ENCODE measurements at regions not wholly inside any gene's neighbourhood (a gene's known extent, or its start where the extent isn't known, plus 50 kb on each side); places are given as distances from the start of the nearest gene placed in this dataset.
"Not testable (repeated sequence)": the region's sequence is repeated elsewhere in the genome, so short reads cannot be mapped to it uniquely, and the experiment has no call there.

DNA sequence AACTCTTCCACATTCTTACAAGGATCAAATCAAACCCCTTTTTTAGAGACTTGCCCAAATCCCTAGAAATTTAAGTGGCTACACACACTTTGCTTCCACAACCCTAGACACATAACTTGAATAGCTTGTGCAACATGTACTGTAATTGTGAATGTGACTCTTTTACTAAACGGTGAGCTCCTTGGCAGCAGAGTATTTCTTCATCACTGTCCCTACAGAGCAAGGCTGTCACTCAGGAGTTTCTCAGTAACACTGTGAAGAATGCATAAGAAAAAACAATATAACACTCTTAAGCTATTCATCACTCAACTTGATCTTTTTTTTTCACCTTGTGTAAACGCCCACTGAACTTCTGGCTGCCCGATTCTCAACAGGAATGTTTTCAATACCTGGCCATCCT lies 53.8 kb upstream of the ADAMTS18 start:
- DNase-seq (ENCODE audit: low read depth in 4 of 4, low spot score in 1 of 4): no peak

DNA sequence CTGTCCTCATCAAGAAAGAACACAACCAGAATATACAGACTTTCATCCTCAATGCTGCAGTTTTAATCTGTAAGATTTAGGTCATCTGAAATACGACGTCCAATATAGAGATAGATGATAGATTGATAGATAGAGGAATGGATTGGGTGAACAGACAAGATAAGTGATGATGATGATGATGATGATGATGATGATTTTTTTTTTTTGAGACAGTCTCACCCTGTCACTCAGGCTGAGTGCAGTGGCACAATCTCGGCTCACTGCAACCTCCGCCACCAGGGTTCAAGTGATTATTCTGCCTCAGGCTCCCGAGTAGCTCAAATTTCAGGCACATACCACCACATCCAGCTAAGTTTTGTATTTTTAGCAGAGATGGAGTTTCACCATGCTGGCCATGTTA lies 56.3 kb upstream of the ADAMTS18 start:
- no peak for DNase-seq (ENCODE audit: low read depth in 4 of 4, low spot score in 1 of 4)

DNA sequence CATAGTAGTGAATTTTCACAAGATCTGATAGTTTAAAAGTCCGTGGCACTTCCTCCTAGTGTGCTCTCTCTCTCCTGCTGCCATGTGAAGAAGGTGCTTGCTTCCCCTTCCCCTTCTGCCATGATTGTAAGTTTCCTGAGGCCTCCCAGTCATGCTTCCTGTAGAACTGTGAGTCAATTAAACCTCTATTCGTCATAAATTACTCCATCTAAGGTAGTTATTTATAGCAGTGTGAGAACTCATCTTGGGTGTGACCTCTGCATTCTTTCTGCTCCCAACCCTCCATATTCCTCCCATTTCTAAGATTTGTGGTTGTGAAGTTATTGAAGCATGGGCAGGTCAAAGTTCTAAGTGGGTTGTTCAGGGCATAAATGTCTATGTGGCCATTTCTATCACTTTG lies 62.1 kb upstream of the ADAMTS18 start:
- DNase-seq (ENCODE audit: low read depth in 4 of 4, low spot score in 1 of 4): no peak

DNA sequence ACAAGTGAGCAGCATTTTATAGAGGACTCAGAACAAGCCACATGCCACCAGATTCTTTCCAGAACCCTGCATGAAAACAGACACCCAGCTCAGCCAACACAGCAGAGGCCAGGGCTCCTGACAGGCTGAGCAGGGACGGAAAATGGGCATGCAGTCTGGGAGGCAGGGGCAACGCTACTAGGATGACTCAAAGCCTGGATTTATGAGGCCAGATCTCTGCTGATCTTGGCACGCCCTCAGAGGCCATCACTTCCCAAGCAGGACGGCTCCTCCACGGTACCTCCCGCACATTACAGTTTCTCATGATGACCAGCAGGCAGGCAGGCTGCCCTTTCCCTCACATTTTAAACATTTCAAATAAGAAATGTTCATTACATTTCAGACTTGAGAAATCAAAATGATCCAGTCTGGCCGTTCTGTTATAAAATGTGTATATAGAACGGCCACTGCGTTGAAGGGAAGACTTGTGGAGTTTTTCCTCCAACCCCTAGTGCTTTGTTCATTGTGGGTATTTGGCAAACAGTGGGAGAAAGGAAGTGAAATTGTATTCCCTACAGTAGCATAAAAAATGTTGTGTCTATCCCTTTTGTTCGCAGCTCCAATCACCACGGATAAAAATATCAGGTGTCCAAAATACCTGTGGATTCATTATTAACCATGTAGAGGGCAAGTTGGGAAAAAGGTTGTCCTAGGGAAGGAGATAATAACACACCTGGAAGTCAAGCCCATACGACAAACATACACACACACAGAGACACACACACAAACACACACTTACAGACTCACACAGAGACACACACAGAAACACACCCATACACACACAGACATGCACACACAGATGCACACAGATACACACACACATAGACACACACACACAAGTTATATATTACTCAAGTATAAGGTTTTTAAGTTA lies 64.8 kb upstream of the ADAMTS18 start:
- no peak for DNase-seq (ENCODE audit: low read depth in 4 of 4, low spot score in 1 of 4)

DNA sequence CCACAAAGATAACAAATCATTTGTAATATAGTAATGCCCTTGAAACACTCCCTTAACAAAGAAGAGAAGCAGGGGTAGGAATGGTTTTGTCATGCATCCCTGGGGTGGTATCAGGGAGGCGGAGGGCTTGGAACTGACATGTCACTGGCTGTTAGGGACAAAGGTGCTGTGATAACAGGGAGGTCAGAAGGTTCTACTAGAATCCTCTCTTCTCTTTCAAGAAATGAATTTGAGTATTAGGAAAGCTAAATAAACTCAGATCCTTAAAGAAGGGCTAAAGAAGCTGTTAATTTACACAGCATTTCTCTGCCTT lies 65.4 kb upstream of the ADAMTS18 start:
- DNase-seq (ENCODE audit: low read depth in 4 of 4, low spot score in 1 of 4): no peak

DNA sequence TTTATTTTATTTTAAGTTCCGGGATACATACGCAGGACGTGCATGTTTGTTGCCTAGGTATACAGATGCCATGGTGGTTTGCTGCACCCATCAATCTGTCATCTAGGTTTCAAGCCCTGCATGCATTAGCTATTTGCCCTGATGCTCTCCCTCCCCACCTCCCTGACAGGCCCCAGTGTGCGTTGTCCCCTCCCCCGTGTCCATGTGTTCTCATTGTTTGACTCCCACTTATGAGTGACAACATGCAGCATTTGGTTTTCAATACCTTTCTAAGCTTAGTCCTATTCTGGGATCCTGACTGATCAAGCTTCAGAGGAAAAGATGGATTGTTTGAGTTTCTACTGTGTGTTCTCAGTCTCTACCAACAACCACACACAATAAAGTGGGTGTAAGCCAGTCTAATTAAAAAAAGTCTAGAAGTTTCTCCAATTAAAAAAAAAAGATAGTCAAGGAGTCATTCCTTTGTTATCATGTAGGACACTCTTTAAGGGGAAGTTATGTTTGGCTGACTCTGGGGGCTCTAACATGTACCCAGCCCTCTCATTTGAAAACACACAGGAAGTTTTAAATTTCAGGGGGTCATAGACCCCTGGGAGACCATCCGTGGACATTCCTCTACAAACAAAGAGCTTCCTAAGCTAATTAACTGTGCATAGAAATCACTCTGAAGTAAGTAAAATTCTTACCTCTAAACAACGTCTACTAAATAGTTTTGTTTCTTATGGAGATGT lies 66.3 kb upstream of the ADAMTS18 start:
- DNase-seq (ENCODE audit: low read depth in 4 of 4, low spot score in 1 of 4): no peak

DNA sequence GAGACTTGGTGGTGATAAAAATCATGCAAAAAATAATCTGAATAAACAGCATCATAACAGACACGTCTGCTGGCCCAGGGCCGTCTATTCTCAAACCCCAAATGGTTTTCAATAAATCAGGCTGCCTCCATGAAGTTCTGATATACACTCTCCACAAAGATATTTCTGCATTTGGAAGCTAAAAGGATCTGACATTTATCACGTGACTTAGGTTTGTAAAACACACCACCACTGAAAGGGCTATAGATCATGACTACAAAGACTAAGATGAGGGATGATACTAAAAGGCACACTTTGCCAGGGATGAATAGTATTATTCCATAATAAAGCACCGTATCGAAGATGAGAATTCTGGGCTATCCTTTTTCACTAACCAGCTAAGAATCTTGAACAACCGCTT lies 67.6 kb upstream of the ADAMTS18 start:
- DNase-seq (ENCODE audit: low read depth in 4 of 4, low spot score in 1 of 4): no peak

DNA sequence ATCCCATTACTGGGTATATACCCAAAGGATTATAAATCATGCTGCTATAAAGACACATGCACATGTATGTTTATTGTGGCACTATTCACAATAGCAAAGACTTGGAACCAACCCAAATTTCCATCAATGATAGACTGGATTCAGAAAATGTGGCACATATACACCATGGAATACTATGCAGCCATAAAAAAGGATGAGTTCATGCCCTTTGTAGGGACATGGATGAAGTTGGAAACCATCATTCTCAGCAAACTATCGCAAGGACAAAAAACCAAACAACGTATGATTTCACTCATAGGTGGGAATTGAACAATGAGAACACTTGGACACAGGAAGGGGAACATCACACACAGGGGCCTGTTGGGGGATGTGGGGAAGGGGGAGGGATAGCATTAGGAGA lies 71.7 kb upstream of the ADAMTS18 start:
- DNase-seq (ENCODE audit: low read depth in 4 of 4, low spot score in 1 of 4): not testable (repeated sequence)

DNA sequence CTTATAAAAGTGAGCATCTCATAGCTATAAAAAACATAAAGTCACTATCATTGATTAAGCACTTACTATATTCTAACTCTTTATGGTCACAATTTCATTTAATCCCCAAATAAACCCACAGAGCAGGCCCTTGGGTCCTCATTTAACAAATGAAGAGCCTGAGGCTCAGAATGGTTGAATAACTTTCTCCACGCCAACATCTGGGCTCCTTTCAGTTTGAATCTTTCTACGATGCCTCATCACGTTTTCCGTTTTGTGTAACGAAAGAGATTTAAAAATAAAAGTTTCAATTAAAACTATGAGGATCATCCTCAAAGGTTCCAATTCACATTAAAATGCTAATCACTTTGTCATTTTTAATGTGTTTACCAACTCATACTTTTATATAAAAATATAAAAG lies 74.2 kb upstream of the ADAMTS18 start:
- no peak for DNase-seq (ENCODE audit: low read depth in 4 of 4, low spot score in 1 of 4)

DNA sequence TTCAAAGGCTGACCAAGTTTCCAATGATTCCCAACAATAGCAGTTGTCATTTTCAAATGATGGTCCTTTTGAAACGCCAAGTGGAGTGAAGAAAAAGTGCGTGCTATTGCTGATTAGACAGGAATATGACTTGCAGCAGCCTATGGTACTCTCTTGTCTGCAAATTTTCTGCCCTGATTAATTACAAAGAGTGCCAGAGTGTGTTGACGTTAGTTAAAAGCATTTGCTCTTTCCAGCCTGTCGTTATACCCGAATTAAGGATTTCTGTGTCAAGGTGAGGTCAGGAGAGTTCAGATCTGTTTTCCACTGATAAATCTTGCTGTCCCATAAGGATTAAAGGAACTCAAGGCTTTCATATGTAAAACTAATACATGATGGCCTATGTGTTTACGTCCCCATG lies 75.0 kb upstream of the ADAMTS18 start:
- no peak for DNase-seq (ENCODE audit: low read depth in 4 of 4, low spot score in 1 of 4)

DNA sequence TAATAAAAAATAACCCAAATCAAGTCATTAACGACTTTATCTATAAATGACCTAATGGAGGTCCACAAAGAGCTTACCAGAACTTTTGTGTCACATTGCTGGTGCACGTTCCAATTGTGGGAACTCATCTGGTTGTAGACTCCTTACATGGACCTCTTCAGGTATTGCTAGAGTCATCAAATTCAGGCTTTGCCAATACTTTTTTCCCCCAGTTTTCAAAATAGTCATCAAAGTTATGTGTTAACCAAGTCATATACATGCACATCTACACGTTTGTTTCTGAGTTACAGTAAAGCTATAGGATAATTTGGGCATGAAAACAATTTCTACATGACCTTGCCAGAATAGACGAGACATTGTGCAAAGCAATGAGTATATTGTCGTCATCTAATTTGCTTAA lies 76.2 kb upstream of the ADAMTS18 start:
- no peak for DNase-seq (ENCODE audit: low read depth in 4 of 4, low spot score in 1 of 4)

DNA sequence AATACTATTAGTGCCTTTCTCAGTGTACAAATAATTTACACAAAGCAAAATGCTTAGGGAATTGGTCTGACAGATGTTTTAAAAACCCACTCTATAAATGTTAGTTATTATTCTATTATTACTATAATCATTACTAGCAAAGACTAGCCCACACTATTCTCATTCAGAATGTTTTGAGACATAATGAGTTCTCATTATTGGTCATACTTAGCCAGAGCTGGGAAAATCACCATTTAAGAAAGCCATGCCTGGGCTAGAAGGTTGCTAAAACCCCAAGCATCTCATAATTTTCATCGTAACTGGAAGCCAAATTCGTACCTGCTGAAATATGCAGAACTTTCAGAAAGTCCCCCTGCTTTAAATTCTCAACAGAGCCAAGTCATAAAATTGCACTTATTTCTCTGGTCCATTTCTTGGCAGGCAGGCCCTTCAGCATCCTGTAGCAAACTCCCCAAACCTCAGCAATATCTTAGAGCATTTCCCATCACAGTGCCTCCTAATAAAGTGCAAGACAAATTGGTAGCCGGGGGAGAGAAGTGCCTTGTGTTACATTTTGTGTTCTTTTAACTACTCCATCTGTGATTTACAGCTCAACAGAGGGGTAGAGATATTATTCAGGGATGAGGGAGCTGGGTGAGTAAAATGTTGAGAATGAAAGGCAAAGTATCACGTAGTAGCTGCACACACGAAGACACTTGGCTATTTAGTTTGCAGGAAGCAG lies 79.8 kb upstream of the ADAMTS18 start:
- no peak for DNase-seq (ENCODE audit: low read depth in 4 of 4, low spot score in 1 of 4)

DNA sequence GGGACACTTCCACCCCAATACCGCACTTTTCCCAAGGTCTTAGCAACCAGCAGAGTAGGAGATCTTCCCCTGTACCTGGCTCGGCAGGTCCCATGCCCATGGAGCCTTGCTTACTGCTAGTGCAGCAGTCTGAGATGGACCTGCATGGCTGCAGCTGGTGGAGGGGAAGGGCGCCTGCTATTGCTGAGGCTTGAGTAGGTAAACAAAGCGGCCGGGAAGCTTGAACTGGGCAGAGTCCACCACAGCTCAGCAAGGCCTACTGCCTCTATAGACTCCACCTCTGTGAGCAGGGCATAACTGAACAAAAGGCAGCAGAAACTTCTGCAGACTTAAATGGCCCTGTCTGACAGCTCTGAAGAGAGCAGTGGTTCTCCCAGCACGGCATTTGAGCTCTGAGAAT lies 90.4 kb upstream of the ADAMTS18 start:
- DNase-seq (ENCODE audit: low read depth in 4 of 4, low spot score in 1 of 4): not testable (repeated sequence)

DNA sequence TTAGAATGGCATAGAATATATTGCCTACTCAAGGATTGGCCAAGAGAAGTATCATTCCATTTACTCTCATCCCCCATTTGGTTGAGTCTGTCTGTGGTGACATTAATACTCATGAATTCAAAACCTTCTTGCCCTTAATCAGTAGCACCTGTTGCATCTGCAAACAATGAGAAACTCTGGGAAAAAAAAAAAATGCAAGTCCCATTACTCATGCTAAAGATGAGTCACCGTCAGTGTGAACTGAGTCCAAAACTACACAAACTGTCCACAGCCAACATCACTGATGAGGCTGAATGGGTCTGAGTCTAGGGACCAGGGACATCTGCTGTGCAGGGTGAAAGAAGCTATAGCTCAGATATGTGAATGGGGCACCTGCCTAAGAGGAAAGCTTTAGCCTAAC lies 96.9 kb upstream of the ADAMTS18 start:
- DNase-seq (ENCODE audit: low read depth in 4 of 4, low spot score in 1 of 4): no peak

DNA sequence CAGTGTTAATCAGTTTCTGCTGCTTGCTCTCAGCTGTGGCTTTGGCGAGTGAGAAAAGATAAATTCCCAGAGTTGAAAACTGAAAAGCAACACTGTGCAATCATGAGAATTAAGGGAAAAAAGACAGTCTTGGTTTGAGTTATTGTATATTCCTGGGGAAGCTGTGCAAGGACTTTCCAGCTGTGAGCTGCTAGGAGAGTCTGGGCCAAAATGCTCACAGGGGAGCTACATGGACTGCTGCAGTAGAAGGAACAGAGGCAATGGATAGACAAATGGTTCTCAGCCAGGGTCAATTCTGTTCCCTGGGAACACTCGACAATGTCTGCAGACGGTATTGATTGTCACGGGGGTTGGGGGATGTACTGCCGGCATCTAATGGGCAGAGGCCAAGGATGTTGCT lies 102.0 kb upstream of the ADAMTS18 start:
- DNase-seq (ENCODE audit: low read depth in 4 of 4, low spot score in 1 of 4): no peak

DNA sequence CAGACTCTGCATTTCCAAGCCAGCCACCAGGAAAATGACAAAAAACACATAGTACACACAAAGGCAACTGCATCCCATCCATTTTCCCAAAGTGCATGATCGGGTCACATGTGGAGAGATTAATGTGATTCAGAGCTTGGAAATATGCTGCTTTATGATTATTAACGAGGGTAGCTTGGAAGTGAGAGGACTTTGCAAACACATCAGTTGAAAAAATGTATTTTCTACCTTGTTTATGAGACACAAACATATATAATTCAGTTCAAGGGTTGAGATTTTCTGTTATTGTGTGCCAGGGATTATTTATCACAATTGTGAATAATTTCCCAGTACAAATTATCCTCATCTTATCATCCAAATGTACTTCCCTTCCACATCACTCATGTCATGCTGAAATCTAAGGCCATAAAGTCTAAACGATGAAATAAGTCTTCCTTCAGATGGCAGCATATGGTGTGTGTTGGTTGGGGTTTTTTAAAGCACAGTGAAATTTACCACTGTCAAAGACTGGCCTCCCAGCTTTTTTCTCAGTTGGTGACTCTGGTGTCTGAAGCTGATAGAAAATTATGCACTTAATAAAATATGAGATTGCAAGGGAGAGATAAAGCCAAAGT lies 104.7 kb upstream of the ADAMTS18 start:
- DNase-seq (ENCODE audit: low read depth in 4 of 4, low spot score in 1 of 4): no peak

DNA sequence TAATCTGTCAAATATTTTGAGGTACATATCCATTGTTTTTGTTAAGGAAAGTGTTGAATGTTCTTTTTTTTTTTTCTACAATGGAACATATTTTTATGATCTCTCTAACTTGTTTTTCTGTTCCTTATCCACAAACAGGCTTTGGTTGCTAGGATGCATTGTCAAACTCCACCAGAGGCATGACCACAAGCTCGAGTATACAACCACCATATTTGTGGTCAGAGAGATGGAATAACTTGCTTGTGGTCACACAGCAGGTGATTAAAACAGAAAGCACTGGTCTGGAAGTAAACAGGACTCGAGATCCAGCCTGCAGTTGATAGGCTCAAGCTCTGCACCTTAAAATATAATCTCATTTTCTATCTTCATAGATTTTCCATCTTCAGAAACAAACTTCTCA lies 105.8 kb upstream of the ADAMTS18 start:
- no peak for DNase-seq (ENCODE audit: low read depth in 4 of 4, low spot score in 1 of 4)

DNA sequence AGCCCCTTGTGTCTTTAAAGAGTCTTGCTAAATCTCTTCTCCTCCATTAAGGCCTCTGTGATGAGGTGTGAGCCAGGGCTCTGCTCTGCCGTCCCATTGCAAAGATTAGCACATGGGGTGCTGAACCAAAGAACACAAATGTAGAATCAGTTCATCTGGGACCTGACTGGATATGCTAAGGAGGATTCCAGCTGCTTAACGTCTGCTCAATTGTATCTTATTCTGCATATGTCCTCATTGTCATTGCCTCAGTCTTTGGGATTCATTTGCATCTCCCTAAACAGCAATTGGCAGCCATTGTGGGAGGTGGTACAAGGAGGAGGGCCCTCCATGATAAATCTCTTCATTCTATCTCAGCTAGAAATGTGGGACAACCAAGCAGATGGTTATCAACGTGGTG lies 106.3 kb upstream of the ADAMTS18 start:
- no peak for DNase-seq (ENCODE audit: low read depth in 4 of 4, low spot score in 1 of 4)

DNA sequence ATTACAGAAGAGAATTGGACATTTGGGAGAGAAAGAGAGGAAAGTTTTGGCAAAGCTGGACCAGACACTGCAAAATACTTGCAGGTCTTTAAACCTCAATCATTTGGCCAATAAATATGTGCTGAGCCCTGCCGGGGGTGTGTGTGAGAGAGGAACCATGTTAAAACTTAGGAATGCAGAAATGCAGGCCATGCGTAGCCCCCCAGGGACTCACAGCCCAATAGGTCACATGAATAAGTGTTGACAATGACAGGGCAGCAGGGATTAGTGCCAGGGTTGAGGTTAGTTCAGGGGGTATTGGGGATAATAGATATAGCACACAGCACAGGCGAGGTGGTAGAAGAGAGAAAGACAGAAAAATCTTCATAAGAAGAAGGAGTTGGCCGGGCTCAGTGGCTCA lies 113.3 kb upstream of the ADAMTS18 start:
- no peak for DNase-seq (ENCODE audit: low read depth in 4 of 4, low spot score in 1 of 4)

DNA sequence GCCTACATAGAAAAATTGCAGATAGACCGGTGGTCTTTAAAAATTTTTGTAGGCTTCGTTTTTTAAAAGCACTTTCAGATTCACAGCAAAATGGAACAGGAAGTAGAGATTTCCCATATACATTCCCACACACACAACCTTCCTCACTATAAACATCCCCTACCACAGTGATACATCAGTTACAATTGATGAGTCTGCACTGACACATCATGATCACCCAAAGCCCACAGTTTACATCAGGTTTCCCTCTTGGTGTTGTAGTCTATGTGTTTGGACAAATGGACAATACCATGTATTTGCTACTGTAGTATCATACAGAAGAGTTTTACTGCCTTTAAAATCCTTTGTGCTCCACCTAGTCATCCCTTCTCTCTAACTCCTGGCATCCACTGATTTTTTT lies 113.9 kb upstream of the ADAMTS18 start:
- DNase-seq (ENCODE audit: low read depth in 4 of 4, low spot score in 1 of 4): no peak

DNA sequence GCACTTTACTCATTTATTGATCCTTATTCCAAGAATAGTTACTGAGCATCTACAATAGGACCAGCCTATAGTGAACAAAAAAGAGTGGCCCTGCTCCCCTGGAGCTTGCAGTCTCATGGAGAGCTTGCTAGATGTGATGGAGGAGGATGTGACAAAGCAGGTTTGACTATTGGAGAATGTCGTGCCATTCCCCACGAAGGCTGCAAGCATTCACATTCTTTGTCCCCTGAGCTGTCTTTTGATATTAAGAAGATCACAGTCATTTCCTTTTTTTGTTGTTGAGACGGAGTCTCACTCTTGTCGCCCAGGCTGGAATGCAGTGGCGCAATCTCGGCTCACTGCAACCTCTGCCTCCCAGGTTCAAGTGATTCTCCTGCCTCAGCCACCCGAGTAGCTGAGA lies 115.0 kb upstream of the ADAMTS18 start:
- DNase-seq (ENCODE audit: low read depth in 4 of 4, low spot score in 1 of 4): no peak

DNA sequence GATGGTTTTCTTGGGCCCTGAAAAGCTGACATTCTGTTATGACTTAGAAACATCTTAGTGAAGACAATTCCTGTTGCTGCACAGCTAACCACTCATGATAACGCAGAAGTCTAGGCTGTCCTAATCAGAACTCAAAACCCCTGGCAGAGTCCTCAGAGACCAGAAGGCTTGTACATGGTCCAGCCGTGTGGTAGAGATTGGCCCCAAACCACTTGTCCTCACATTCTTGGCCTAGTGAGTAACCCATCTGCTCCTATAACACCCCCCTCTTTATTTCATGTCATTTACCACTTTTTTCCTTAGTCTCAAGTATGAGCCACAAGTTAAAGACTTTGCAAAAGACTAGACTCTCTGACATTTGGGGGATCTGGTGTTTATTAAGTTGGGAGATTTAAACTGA lies 116.5 kb upstream of the ADAMTS18 start:
- DNase-seq (ENCODE audit: low read depth in 4 of 4, low spot score in 1 of 4): no peak
